Adrenal gland (tissue), 9 donors: ENCODE measurements at regions not wholly inside any gene's neighbourhood (a gene's known extent, or its start where the extent isn't known, plus 50 kb on each side); places are given as distances from the start of the nearest gene placed in this dataset.

Source experiments
- DNase-seq, 7 donors: peaks; one replicate each; pipeline ENCODE4 v3.0.0-alpha.2; 2019 to 2020
- H3K27ac ChIP-seq, 5 donors: fragments of 200-600 bp; sonication (generic) in 4 of 5; 1 replicate in 3 of 5; 2 replicates in 2 of 5; pipeline versions ENCODE4 v1.5.1 to v1.8.0; 2016 to 2020; ENCODE audit warnings: mild to moderate bottlenecking in 1 of 5
- H3K27me3 ChIP-seq: fragments of 200-600 bp; 2 replicates; pipeline ENCODE4 v1.8.0; 2021
- H3K36me3 ChIP-seq, 2 donors: fragments of 200-600 bp; replicated peaks in 1 of 2; 1 replicate in 1 of 2; 2 replicates in 1 of 2; pipeline versions ENCODE4 v1.5.1 to v1.8.0; 2018 to 2022
- H3K4me1 ChIP-seq, 2 donors: fragments of 200-600 bp; replicated peaks in 1 of 2; 1 replicate in 1 of 2; 2 replicates in 1 of 2; pipeline versions ENCODE4 v1.5.1 to v1.8.0; 2018 to 2021
- H3K4me3 ChIP-seq, 4 donors: fragments of 200-600 bp; sonication (generic) in 3 of 4; one replicate each; pipeline ENCODE4 v1.5.1; 2016 to 2018
- H3K9me3 ChIP-seq, 3 donors: fragments of 200-600 bp; sonication (generic) in 1 of 3; replicated peaks in 1 of 3; 1 replicate in 2 of 3; 2 replicates in 1 of 3; pipeline versions ENCODE4 v1.5.1 to v1.8.0; 2016 to 2021
- POLR2A ChIP-seq, 2 donors: fragments of 450-650 bp; IDR thresholded peaks; one replicate each; pipeline ENCODE4 v1.6.1; 2017; ENCODE audit warnings: antibody characterized with exemption in 2 of 2, mild to moderate bottlenecking in 2 of 2, moderate library complexity in 1 of 2
- WGBS, 4 donors: extraction: QIAGEN DNeasy Blood & Tissue Kit in 2 of 4; methylation state at CpG; one replicate each; pipeline versions ENCODE4 v1.1.5 to v1.1.7; 2013 to 2017; 5-methylcytosine and 5-hydroxymethylcytosine counted together
- intact Hi-C, 2 donors: fragments of 100-400 bp; cut with DNase I; formaldehyde crosslinking; loops; one replicate each; pipeline versions ENCODE4 v1.14.1 to v1.15.0; 2022 to 2023
- TF ChIP-seq, protein P1 (sequence below), 6 experiments: fragments of 450-650 bp in 4 of 6; fragments of 200-600 bp in 2 of 6; sonication (generic) in 1 of 6; IDR thresholded peaks; 1 replicate in 5 of 6; 2 replicates in 1 of 6; pipeline versions ENCODE4 v1.5.1 to v1.8.0; 2016 to 2021; ENCODE audit warnings: antibody characterized with exemption in 6 of 6, mild to moderate bottlenecking in 2 of 6, moderate library complexity in 1 of 6
- donor health status: healthy with polysubstance abuse.
- donor health status: Bipolar disorder and iron deficiency.
- donor health status: DM: yes; HTN: yes; CAD: no.
- donor health status: DM: no; HTN: no; CAD: no.
- donor health status: DM: no; HTN: no; CAD: no.

- DNase-seq: no peak
- intact Hi-C loops: no loop called here
- Histone ChIP-seq H3K4me3 (no peak overlapping the region), H3K27me3 (no peaks in the 10 kb centered on the region), H3K4me1 (no peaks in the 10 kb centered on the region), H3K27ac (no peak overlapping the region), H3K36me3 (no peaks in the 10 kb centered on the region), H3K9me3 (no peaks in the 10 kb centered on the region)
- TF ChIP-seq, protein P1, sequence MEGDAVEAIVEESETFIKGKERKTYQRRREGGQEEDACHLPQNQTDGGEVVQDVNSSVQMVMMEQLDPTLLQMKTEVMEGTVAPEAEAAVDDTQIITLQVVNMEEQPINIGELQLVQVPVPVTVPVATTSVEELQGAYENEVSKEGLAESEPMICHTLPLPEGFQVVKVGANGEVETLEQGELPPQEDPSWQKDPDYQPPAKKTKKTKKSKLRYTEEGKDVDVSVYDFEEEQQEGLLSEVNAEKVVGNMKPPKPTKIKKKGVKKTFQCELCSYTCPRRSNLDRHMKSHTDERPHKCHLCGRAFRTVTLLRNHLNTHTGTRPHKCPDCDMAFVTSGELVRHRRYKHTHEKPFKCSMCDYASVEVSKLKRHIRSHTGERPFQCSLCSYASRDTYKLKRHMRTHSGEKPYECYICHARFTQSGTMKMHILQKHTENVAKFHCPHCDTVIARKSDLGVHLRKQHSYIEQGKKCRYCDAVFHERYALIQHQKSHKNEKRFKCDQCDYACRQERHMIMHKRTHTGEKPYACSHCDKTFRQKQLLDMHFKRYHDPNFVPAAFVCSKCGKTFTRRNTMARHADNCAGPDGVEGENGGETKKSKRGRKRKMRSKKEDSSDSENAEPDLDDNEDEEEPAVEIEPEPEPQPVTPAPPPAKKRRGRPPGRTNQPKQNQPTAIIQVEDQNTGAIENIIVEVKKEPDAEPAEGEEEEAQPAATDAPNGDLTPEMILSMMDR (IDR thresholded peaks at IDR 0.05): no peak
- TF ChIP-seq POLR2A (IDR thresholded peaks at IDR 0.05): no peak
- 82 to 91% (median 88%) methylated on average over 2 to 3 of the region's 3 CpGs for WGBS, 4 donors
These were observed 72.7 kb upstream of the NEURL1B start for GRCh38 chr5:172568308-172568910.

DNA sequence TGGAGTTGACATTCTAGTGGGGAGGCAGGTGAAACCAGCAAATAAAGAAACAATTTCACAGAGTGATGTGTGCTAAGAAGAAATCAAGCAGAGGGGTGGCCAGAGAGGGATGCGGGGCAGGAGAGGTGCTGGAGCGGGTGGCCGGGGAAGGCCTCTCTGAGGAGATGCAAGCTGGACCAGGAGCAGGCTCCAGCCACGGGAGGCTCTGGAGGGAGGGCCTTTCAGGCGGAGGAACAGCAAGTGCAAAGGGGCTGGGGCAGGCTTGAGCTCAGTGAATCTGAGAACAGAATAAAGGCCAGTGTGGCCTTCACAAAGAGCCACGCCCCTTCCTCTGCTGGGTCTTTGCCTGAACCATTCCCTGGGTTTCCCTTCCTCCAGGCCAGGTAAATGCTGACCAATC lies 73.2 kb upstream of the NEURL1B start:
- WGBS, 4 donors: 89 to 96% (median 93%) methylated on average over 6 of the region's 6 CpGs
- H3K36me3 ChIP-seq: no peaks in the 10 kb centered on the region
- intact Hi-C loops: no loop called here

GRCh38 chr5:172567294-172567693 lies 73.8 kb upstream of the NEURL1B start:
- 87 to 93% (median 92%) methylated on average over 5 to 7 of the region's 7 CpGs for WGBS, 4 donors
- H3K27ac ChIP-seq: no peak overlapping the region
- no peaks in the 10 kb centered on the region for H3K36me3 ChIP-seq
- intact Hi-C loops: no loop called here
- no peak overlapping the region for H3K4me3 ChIP-seq
- no peak for DNase-seq
- H3K4me1 ChIP-seq: no peaks in the 10 kb centered on the region
- H3K27me3 ChIP-seq: no peaks in the 10 kb centered on the region
- TF ChIP-seq, protein P1 (IDR thresholded peaks at IDR 0.05): no peak
- no peak for TF ChIP-seq POLR2A (IDR thresholded peaks at IDR 0.05)
- no peaks in the 10 kb centered on the region for H3K9me3 ChIP-seq

More for the DNA sequence above, 73.2 kb upstream of the NEURL1B start:
- no peak overlapping the region for H3K4me3 ChIP-seq
- H3K4me1 ChIP-seq: no peaks in the 10 kb centered on the region
- no peak for DNase-seq
- no peak overlapping the region for H3K27ac ChIP-seq
- no peaks in the 10 kb centered on the region for H3K9me3 ChIP-seq
- no peaks in the 10 kb centered on the region for H3K27me3 ChIP-seq
- TF ChIP-seq, protein P1 (IDR thresholded peaks at IDR 0.05): no peak
- TF ChIP-seq POLR2A (IDR thresholded peaks at IDR 0.05): no peak

DNA sequence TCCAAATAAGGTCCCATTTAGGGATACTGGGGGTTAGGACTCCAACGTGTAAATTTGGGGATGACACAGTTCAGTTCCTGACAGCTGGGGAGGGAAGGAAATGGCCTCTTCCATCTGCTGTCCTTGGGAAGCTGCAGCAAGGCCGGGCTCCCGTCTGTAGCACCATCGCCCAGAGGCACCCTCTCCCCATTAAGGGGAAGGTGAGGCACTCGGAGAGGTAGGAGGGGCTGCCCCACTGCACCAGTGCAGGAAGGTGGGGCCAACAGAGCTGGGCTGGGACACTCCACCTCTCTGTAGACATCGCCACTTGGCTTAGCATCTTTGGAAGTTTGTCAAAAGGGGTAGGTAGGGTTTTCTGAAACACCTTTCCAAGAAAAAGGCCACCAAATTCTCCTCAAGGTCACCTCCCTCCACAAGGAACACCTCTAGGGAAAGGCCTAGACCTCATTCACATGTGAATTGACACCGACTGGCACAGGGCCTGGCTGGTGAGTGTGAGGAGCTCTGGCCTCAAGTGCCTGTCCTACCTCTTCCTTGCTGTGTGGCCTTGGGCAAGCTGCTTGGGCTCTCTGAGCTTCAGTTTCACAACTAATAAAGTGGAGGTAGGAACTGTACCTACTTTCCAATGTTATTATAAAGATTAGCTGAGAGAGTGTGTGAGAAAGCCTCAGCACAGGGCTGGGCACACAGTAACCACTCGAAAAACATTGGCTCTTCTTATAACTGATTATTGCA lies 75.0 kb upstream of the NEURL1B start:
- DNase-seq: no peak
- no peak overlapping the region for H3K27ac ChIP-seq
- intact Hi-C loops: no loop called here
- H3K4me1 ChIP-seq: no peaks in the 10 kb centered on the region
- no peaks in the 10 kb centered on the region for H3K27me3 ChIP-seq
- no peak for TF ChIP-seq POLR2A (IDR thresholded peaks at IDR 0.05)
- TF ChIP-seq, protein P1 (IDR thresholded peaks at IDR 0.05): no peak
- H3K4me3 ChIP-seq: no peak overlapping the region
- H3K36me3 ChIP-seq: no peaks in the 10 kb centered on the region
- H3K9me3 ChIP-seq: no peaks in the 10 kb centered on the region
- 71 to 79% (median 73%) methylated on average over 7 to 8 of the region's 8 CpGs for WGBS, 4 donors
